ENCODE measurements at regions not wholly inside any gene's neighbourhood (a gene's known extent, or its start where the extent isn't known, plus 50 kb on each side); places are given as distances from the start of the nearest gene placed in this dataset.
A peak's percentile ranks its signal among the peaks of the same experiment; 100 is the strongest.

- Histone ChIP-seq H3F3A (replicated peaks; ENCODE audit: insufficient read depth) (no peaks in the 10 kb centered on the region), H3K9me2 (no peaks in the 10 kb centered on the region), H3K79me2 (ENCODE audit: insufficient read depth) (no peaks in the 10 kb centered on the region), H2AFZ (ENCODE audit: low read depth) (no peak overlapping the region), H3K27me3 (ENCODE audit: insufficient read depth) (no peaks in the 10 kb centered on the region), H3K9ac (no peak overlapping the region), H3K36me3 (replicated peaks in 1 of 2; ENCODE audit: control insufficient read depth in 1 of 2, insufficient read depth in 2 of 2, low read length in 1 of 2) (no peaks in the 10 kb centered on the region), H3K27ac (ENCODE audit: low read depth in 2 of 2, low read length in 1 of 2) (peak overlapping the region in 1 of 2 experiments; percentile 28; a peak in 1 of 4 replicates), H3K9me3 (no peaks in the 10 kb centered on the region; the same call in 1 of the 2 replicates), H3K4me3 (ENCODE audit: low read depth in 2 of 2, low read length in 1 of 2) (no peak overlapping the region), H3K4me2 (no peak overlapping the region), H4K20me1 (ENCODE audit: insufficient read depth) (no peaks in the 10 kb centered on the region), H3K4me1 (ENCODE audit: control insufficient read depth in 1 of 2, insufficient read depth in 2 of 2, low read depth in 1 of 2, low read length in 1 of 2) (peaks cover 0 to 9% of the 10 kb centered on the region in 2 experiments; a peak in 2 of 4 replicates)
- ChIA-PET CTCF (interaction anchor here (0.7 to 1.5 kb wide), 2 partner anchors 11 to 17 kb away, joined by 3 to 5 read pairs; no protein-coding TSS in a partner anchor), POLR2A (no interaction called here)
- DNase-seq, result peak; percentile 30
- TF ChIP-seq YY1 (IDR thresholded peaks at IDR 0.05; ENCODE audit: low read depth) (no peak), RCOR1 (IDR thresholded peaks at IDR 0.05; ENCODE audit: low read length) (0 out of 2 replicates have a peak, but pooled peaks have one; percentile 13)
- 53% methylated on average over 5 of the region's 5 CpGs for WGBS (ENCODE audit: low lambda C conversion rate)
Observed at GRCh38 chr4:4709736-4710135, 149.7 kb upstream of the MSX1 start.

DNA sequence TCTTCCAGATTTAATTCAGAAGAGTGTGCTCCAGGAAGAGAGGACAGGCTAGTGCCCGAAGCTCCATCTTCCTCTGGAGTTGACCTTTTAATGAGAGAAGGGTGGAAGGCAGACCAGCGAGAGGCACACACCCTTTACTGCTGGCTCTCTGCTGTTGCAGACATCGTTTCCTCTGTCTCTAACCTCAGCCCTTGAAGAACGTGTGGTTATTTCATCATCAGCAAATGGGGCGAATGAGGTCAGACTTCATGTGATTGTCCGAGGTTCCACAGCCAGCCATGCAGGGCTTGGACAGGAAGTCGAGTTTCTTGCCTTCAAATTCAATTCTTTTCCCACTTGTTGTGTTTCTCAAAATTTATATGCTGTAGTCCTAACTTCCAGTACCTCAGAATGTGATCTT, 155.2 kb upstream of the MSX1 start:
- Histone ChIP-seq H3K4me2 (no peak overlapping the region), H3K36me3 (replicated peaks in 1 of 2; ENCODE audit: control insufficient read depth in 1 of 2, insufficient read depth in 2 of 2, low read length in 1 of 2) (no peaks in the 10 kb centered on the region), H2AFZ (ENCODE audit: low read depth) (no peak overlapping the region), H3F3A (replicated peaks; ENCODE audit: insufficient read depth) (no peaks in the 10 kb centered on the region), H4K20me1 (ENCODE audit: insufficient read depth) (no peaks in the 10 kb centered on the region), H3K27me3 (ENCODE audit: insufficient read depth) (no peaks in the 10 kb centered on the region), H3K79me2 (ENCODE audit: insufficient read depth) (no peaks in the 10 kb centered on the region), H3K4me3 (ENCODE audit: low read depth in 2 of 2, low read length in 1 of 2) (no peak overlapping the region), H3K4me1 (ENCODE audit: control insufficient read depth in 1 of 2, insufficient read depth in 2 of 2, low read depth in 1 of 2, low read length in 1 of 2) (no peaks in the 10 kb centered on the region), H3K9ac (no peak overlapping the region), H3K27ac (ENCODE audit: low read depth in 2 of 2, low read length in 1 of 2) (no peak overlapping the region), H3K9me3 (no peaks in the 10 kb centered on the region; the same call in 1 of the 2 replicates), H3K9me2 (no peaks in the 10 kb centered on the region)
- ChIA-PET CTCF (interaction anchor here (0.7 to 0.8 kb wide), 2 partner anchors 10 to 162 kb away, joined by 3 read pairs; no protein-coding TSS in a partner anchor), POLR2A (no interaction called here)
- no peak for DNase-seq
- 43% methylated on average over 7 of the region's 7 CpGs for WGBS (ENCODE audit: low lambda C conversion rate)
- TF ChIP-seq CTCF (IDR thresholded peaks at IDR 0.05) (no peak), YY1 (IDR thresholded peaks at IDR 0.05; ENCODE audit: low read depth) (no peak), MEF2A (IDR thresholded peaks at IDR 0.05; ENCODE audit: borderline replicate concordance, low read depth) (no peak), MXI1 (IDR thresholded peaks at IDR 0.05; ENCODE audit: low read depth, low read length) (no peak), POLR2AphosphoS5 (IDR thresholded peaks at IDR 0.05; ENCODE audit: low read depth, low read length) (no peak), USF1 (IDR thresholded peaks at IDR 0.05; ENCODE audit: borderline replicate concordance, low read depth) (no peak), MAX (IDR thresholded peaks at IDR 0.05; ENCODE audit: low read depth) (no peak), SIN3A (IDR thresholded peaks at IDR 0.05; ENCODE audit: borderline replicate concordance, low read depth, low read length) (no peak), TAF1 (IDR thresholded peaks at IDR 0.05; ENCODE audit: borderline replicate concordance, low read depth, low read length) (no peak), TCF12 (IDR thresholded peaks at IDR 0.05) (no peak), GABPA (IDR thresholded peaks at IDR 0.05; ENCODE audit: low read depth) (no peak), JUND (IDR thresholded peaks at IDR 0.05) (no peak), FOXJ3 (CRISPR knock-in tag; IDR thresholded peaks at IDR 0.05) (no peak), ZBTB33 (IDR thresholded peaks at IDR 0.05; ENCODE audit: borderline replicate concordance, low read depth) (no peak), NFIC (IDR thresholded peaks at IDR 0.05; ENCODE audit: borderline replicate concordance) (no peak), ELF1 (IDR thresholded peaks at IDR 0.05) (no peak), TEAD4 (IDR thresholded peaks at IDR 0.05; ENCODE audit: borderline replicate concordance, insufficient read depth) (no peak)
- TF ChIP-seq, protein P1, sequence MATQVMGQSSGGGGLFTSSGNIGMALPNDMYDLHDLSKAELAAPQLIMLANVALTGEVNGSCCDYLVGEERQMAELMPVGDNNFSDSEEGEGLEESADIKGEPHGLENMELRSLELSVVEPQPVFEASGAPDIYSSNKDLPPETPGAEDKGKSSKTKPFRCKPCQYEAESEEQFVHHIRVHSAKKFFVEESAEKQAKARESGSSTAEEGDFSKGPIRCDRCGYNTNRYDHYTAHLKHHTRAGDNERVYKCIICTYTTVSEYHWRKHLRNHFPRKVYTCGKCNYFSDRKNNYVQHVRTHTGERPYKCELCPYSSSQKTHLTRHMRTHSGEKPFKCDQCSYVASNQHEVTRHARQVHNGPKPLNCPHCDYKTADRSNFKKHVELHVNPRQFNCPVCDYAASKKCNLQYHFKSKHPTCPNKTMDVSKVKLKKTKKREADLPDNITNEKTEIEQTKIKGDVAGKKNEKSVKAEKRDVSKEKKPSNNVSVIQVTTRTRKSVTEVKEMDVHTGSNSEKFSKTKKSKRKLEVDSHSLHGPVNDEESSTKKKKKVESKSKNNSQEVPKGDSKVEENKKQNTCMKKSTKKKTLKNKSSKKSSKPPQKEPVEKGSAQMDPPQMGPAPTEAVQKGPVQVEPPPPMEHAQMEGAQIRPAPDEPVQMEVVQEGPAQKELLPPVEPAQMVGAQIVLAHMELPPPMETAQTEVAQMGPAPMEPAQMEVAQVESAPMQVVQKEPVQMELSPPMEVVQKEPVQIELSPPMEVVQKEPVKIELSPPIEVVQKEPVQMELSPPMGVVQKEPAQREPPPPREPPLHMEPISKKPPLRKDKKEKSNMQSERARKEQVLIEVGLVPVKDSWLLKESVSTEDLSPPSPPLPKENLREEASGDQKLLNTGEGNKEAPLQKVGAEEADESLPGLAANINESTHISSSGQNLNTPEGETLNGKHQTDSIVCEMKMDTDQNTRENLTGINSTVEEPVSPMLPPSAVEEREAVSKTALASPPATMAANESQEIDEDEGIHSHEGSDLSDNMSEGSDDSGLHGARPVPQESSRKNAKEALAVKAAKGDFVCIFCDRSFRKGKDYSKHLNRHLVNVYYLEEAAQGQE (IDR thresholded peaks at IDR 0.05; ENCODE audit: low read depth, low read length), result no peak

Data from SK-N-SH (cell line).